ENCODE measurements at regions not wholly inside any gene's neighbourhood (a gene's known extent, or its start where the extent isn't known, plus 50 kb on each side); places are given as distances from the start of the nearest gene placed in this dataset.

DNA sequence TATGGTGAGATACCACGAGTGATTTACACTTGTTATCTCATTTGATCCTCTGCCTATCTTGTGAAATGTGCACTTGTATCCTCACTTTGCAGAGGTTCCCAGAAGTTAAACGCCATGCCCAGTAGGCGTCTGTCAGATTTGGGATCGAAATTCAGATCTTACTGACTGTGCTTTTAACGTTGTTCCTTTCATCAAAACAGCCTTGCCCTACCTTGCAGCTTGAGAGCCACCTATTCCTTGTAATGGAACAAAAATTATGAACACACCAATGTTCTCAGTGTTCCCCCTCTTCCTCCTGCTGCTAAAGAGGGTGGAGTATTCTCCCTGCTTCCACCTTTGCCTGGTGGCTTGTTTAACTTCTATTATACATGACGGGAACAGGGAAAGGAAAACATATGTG, 257.0 kb downstream of the MSX2 start:
- TF ChIP-seq, protein P1, sequence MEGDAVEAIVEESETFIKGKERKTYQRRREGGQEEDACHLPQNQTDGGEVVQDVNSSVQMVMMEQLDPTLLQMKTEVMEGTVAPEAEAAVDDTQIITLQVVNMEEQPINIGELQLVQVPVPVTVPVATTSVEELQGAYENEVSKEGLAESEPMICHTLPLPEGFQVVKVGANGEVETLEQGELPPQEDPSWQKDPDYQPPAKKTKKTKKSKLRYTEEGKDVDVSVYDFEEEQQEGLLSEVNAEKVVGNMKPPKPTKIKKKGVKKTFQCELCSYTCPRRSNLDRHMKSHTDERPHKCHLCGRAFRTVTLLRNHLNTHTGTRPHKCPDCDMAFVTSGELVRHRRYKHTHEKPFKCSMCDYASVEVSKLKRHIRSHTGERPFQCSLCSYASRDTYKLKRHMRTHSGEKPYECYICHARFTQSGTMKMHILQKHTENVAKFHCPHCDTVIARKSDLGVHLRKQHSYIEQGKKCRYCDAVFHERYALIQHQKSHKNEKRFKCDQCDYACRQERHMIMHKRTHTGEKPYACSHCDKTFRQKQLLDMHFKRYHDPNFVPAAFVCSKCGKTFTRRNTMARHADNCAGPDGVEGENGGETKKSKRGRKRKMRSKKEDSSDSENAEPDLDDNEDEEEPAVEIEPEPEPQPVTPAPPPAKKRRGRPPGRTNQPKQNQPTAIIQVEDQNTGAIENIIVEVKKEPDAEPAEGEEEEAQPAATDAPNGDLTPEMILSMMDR (IDR thresholded peaks at IDR 0.05; ENCODE audit: low read depth, low read length, poor library complexity, severe bottlenecking), result no peak
- no peak for TF ChIP-seq EZH2phosphoT487 (IDR thresholded peaks at IDR 0.05; ENCODE audit: borderline replicate concordance, low read length)

All from DOHH2 (cell line).